DOHH2 (cell line): ENCODE measurements at regions not wholly inside any gene's neighbourhood (a gene's known extent, or its start where the extent isn't known, plus 50 kb on each side); places are given as distances from the start of the nearest gene placed in this dataset.

Source experiments
- H3F3A ChIP-seq: fragments of 200-600 bp; sonication (generic), shearing (Covaris generic); 2 replicates; pipeline ENCODE4 v1.6.0; 2016; ENCODE audit warnings: antibody characterized with exemption, mild to moderate bottlenecking; ENCODE audit not compliant: control insufficient read depth, insufficient read depth
- H3K27ac ChIP-seq: fragments of 200-600 bp; sonication (generic); 2 replicates; pipeline ENCODE4 v1.5.1; 2014; ENCODE audit warnings: low read depth, mild to moderate bottlenecking, low read length, moderate library complexity
- H3K27me3 ChIP-seq: fragments of 200-600 bp; sonication (generic); 2 replicates; pipeline ENCODE4 v1.6.1; 2014; ENCODE audit warnings: mild to moderate bottlenecking, low read length, mixed read lengths; ENCODE audit not compliant: control insufficient read depth
- H3K36me3 ChIP-seq: fragments of 200-600 bp; sonication (generic); 2 replicates; pipeline ENCODE4 v1.6.1; 2014; ENCODE audit warnings: mild to moderate bottlenecking, low read length, moderate library complexity, mixed read lengths; ENCODE audit not compliant: control insufficient read depth
- H3K4me1 ChIP-seq: fragments of 200-600 bp; sonication (generic); 2 replicates; pipeline ENCODE4 v1.6.1; 2014; ENCODE audit warnings: mild to moderate bottlenecking, low read length, mixed read lengths; ENCODE audit not compliant: control insufficient read depth
- H3K4me2 ChIP-seq: fragments of 200-600 bp; sonication (generic); 2 replicates; pipeline ENCODE4 v1.6.0; 2014; ENCODE audit warnings: mild to moderate bottlenecking, low read length, moderate library complexity
- H3K4me3 ChIP-seq: fragments of 200-600 bp; sonication (generic); 2 replicates; pipeline ENCODE4 v1.5.1; 2014; ENCODE audit warnings: mild to moderate bottlenecking, low read length, mixed read lengths
- H3K79me2 ChIP-seq: fragments of 200-600 bp; sonication (generic); 2 replicates; pipeline ENCODE4 v1.6.1; 2014; ENCODE audit warnings: mild to moderate bottlenecking, low read length, mixed read lengths; ENCODE audit not compliant: control insufficient read depth
- H3K9me2 ChIP-seq: fragments of 200-600 bp; sonication (generic); replicated peaks from 2 replicates; pipeline ENCODE4 v1.6.1; 2014; ENCODE audit warnings: mild to moderate bottlenecking, low read length, mixed read lengths; ENCODE audit not compliant: control insufficient read depth
- H3K9me3 ChIP-seq: fragments of 200-600 bp; sonication (generic); 2 replicates; pipeline ENCODE4 v1.6.1; 2014; ENCODE audit warnings: antibody characterized with exemption, low read length, mixed read lengths; ENCODE audit not compliant: control insufficient read depth, insufficient read depth
- H4K20me1 ChIP-seq: fragments of 200-600 bp; sonication (generic); 2 replicates; pipeline ENCODE4 v1.6.0; 2014; ENCODE audit warnings: low read depth, mild to moderate bottlenecking, antibody characterized with exemption, low read length, moderate library complexity; ENCODE audit not compliant: control insufficient read depth, insufficient read depth
- EZH2phosphoT487 ChIP-seq: fragments of 200-600 bp; sonication (generic); IDR thresholded peaks from 2 replicates; pipeline ENCODE4 v1.6.1; 2017; ENCODE audit warnings: borderline replicate concordance, mild to moderate bottlenecking, antibody characterized with exemption, low read length, moderate library complexity, mixed read lengths
- TF ChIP-seq, protein P1 (sequence below): fragments of 200-600 bp; sonication (generic); IDR thresholded peaks from one replicate; pipeline ENCODE4 v1.5.1; 2014; ENCODE audit warnings: antibody characterized with exemption, mild to moderate bottlenecking, low read depth, low read length; ENCODE audit not compliant: poor library complexity, severe bottlenecking

DNA sequence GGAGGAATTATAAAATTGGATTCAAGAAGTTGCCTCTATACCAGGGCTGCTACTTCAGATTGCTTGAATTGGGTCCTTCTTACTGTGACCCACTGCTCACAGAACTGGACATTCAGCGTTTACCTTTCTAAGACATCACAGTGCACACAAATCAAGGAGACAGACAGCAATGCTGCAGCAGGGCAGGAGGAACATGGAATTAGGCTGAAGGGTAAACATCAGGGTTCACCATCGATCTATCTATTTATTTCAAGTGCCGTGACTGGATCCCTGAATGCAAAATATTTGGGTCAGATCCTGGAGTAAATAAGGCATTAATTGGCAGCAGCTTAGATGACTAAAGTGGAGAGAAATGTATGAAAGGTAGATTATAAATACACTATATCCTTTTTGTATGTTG lies 76.9 kb upstream of the HMGA2 start:
- Histone ChIP-seq H3K4me2 (no peak overlapping the region), H3K9me3 (no peaks in the 10 kb centered on the region), H3K36me3 (no peaks in the 10 kb centered on the region), H3K27me3 (no peaks in the 10 kb centered on the region), H3K9me2 (no peaks in the 10 kb centered on the region), H3K4me1 (no peaks in the 10 kb centered on the region), H3K4me3 (no peak overlapping the region), H4K20me1 (no peaks in the 10 kb centered on the region), H3K79me2 (no peaks in the 10 kb centered on the region), H3K27ac (no peak overlapping the region), H3F3A (no peaks in the 10 kb centered on the region)
- TF ChIP-seq, protein P1, sequence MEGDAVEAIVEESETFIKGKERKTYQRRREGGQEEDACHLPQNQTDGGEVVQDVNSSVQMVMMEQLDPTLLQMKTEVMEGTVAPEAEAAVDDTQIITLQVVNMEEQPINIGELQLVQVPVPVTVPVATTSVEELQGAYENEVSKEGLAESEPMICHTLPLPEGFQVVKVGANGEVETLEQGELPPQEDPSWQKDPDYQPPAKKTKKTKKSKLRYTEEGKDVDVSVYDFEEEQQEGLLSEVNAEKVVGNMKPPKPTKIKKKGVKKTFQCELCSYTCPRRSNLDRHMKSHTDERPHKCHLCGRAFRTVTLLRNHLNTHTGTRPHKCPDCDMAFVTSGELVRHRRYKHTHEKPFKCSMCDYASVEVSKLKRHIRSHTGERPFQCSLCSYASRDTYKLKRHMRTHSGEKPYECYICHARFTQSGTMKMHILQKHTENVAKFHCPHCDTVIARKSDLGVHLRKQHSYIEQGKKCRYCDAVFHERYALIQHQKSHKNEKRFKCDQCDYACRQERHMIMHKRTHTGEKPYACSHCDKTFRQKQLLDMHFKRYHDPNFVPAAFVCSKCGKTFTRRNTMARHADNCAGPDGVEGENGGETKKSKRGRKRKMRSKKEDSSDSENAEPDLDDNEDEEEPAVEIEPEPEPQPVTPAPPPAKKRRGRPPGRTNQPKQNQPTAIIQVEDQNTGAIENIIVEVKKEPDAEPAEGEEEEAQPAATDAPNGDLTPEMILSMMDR = no peak
- no peak for TF ChIP-seq EZH2phosphoT487

DNA sequence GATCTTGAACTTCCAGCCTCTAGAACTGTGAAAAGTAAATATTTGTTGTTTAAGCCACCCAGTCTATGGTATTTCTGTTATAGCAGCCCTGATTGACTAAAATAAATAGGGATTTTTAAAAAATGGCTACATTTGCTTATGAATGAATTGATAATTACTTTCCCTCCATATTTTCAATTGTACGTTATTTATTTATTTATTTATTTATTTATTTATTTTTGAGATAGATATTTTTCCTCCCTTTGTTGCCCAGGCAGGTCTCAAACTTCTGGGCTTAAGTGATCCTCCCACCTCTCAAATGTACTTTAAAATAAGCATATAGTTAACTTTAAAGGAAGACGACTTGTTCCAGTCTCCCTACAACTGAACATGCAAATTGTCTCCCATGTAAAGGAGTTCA lies 76.0 kb upstream of the HMGA2 start:
- H3K4me2 ChIP-seq = no peak overlapping the region
- no peaks in the 10 kb centered on the region for H3K27me3 ChIP-seq
- no peaks in the 10 kb centered on the region for H3K9me2 ChIP-seq
- no peak for TF ChIP-seq EZH2phosphoT487
- TF ChIP-seq, protein P1 = no peak
- no peak overlapping the region for H3K4me3 ChIP-seq
- H4K20me1 ChIP-seq = no peaks in the 10 kb centered on the region
- no peaks in the 10 kb centered on the region for H3K4me1 ChIP-seq
- no peaks in the 10 kb centered on the region for H3K9me3 ChIP-seq
- no peak overlapping the region for H3K27ac ChIP-seq
- no peaks in the 10 kb centered on the region for H3K36me3 ChIP-seq
- H3K79me2 ChIP-seq = no peaks in the 10 kb centered on the region
- no peaks in the 10 kb centered on the region for H3F3A ChIP-seq

DNA sequence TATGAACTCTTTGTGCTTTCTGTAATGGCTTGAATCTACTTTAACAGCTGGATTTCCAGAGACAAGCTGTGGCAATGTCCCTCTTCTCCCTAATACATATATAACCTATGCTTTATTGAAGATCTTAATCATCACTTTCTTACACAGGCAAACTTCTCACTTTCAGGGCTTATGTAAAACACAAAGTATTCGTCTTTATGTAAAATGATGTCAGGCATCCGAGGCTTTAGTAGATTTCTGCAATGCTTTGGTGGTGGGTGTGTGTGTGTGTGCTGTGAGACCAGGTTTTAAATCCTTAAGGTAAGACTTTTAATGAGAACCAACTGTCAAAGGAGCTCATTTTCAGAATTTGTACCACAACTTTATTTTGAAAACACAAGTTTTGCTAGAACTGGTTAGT lies 70.0 kb upstream of the HMGA2 start:
- Histone ChIP-seq H4K20me1 (no peaks in the 10 kb centered on the region), H3F3A (no peaks in the 10 kb centered on the region), H3K4me2 (no peak overlapping the region), H3K27me3 (no peaks in the 10 kb centered on the region), H3K9me2 (no peaks in the 10 kb centered on the region), H3K9me3 (no peaks in the 10 kb centered on the region), H3K4me1 (no peaks in the 10 kb centered on the region), H3K36me3 (no peaks in the 10 kb centered on the region), H3K27ac (no peak overlapping the region), H3K79me2 (no peaks in the 10 kb centered on the region), H3K4me3 (no peak overlapping the region)
- TF ChIP-seq, protein P1 = no peak
- TF ChIP-seq EZH2phosphoT487 = no peak
